GM12873 (cell line): ENCODE measurements at regions not wholly inside any gene's neighbourhood (a gene's known extent, or its start where the extent isn't known, plus 50 kb on each side); places are given as distances from the start of the nearest gene placed in this dataset.

Source experiments
- CTCF ChIP-seq: IDR thresholded peaks from 2 replicates; pipeline ENCODE4 v1.5.1; 2012; ENCODE audit warnings: low read depth, mild to moderate bottlenecking, moderate library complexity, low read length, control low read depth; ENCODE audit not compliant: insufficient read depth; ENCODE audit errors: missing control alignments

GRCh38 chr13:54744747-54745146, 1716.1 kb downstream of the OLFM4 start:
- TF ChIP-seq CTCF, result no peak

- TF ChIP-seq CTCF, result no peak
Measured at GRCh38 chr13:54750521-54750920, 1721.9 kb downstream of the OLFM4 start.

GRCh38 chr13:54758795-54759194, 1730.2 kb downstream of the OLFM4 start:
- TF ChIP-seq CTCF, result no peak

- TF ChIP-seq CTCF, result no peak
Measured at GRCh38 chr13:54768214-54768613, 1739.6 kb downstream of the OLFM4 start.

GRCh38 chr13:54775501-54776191, 1747.0 kb downstream of the OLFM4 start:
- no peak for TF ChIP-seq CTCF

- TF ChIP-seq CTCF, result no peak
Measured at GRCh38 chr13:54787754-54788153, 1759.1 kb downstream of the OLFM4 start.

- TF ChIP-seq CTCF, result no peak
Measured at GRCh38 chr13:54799621-54800226, 1771.1 kb downstream of the OLFM4 start.
